Astrocyte of the spinal cord (primary cell): ENCODE measurements at regions not wholly inside any gene's neighbourhood (a gene's known extent, or its start where the extent isn't known, plus 50 kb on each side); places are given as distances from the start of the nearest gene placed in this dataset.

ENCODE experiments used
- DNase-seq: peaks from one replicate; pipeline ENCODE4 v3.0.0; 2011; ENCODE audit warnings: low read depth, low spot score
- H3K4me3 ChIP-seq: 2 replicates; pipeline ENCODE4 v1.5.1; 2011; ENCODE audit warnings: low read depth, mild to moderate bottlenecking, low read length, moderate library complexity
- in situ Hi-C: cut with HindIII; loops from 2 replicates; pipeline ENCODE4 v1.10.0; 2017; ENCODE audit warnings: low sequenced_read_pairs
- TF ChIP-seq, protein P1 (sequence below): IDR thresholded peaks from 2 replicates; pipeline ENCODE4 v1.5.1; 2012; ENCODE audit warnings: low read depth, mild to moderate bottlenecking, low read length, inconsistent platforms

DNA sequence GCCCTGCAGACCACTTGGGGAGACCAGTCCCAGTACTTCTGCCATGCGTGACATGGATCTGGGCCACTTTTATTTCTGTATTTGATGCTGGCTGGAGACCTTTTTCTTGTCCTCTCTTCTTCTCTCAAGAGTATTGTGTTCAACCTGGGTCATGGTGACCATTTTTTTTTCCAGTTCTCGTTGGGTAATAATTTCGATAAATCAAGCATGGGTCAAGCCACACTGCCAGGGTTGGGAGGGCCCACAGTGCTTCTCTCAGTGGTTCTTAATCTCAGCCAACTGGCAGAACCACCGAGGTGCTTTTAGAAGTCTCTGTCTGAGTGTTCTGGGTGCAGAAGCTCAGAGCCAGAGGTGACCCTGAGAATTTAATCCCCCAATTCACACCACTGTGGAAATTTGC is 269.9 kb downstream of the SEC23IP start:
- in situ Hi-C loops: no loop called here

DNA sequence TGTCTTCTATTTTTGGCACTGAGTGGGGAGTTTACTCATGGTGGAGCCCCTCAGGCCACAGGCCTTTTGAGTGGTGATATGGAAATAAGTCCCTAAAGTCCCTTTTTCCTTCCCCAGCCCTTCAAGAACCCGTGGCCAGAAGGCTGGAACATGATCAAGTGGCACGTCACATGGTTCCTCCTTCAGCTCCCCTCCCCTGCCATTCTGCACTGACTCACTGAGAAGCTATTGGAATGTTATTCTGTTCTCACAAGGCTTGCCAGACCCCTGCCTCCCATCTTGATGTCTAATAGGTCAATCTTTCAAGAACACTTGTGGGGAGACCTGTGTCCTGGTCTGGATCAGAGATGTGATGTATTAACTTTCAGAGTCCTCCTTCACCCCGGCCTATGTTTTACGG is 279.8 kb downstream of the SEC23IP start:
- no peak overlapping the region for H3K4me3 ChIP-seq
- TF ChIP-seq, protein P1, sequence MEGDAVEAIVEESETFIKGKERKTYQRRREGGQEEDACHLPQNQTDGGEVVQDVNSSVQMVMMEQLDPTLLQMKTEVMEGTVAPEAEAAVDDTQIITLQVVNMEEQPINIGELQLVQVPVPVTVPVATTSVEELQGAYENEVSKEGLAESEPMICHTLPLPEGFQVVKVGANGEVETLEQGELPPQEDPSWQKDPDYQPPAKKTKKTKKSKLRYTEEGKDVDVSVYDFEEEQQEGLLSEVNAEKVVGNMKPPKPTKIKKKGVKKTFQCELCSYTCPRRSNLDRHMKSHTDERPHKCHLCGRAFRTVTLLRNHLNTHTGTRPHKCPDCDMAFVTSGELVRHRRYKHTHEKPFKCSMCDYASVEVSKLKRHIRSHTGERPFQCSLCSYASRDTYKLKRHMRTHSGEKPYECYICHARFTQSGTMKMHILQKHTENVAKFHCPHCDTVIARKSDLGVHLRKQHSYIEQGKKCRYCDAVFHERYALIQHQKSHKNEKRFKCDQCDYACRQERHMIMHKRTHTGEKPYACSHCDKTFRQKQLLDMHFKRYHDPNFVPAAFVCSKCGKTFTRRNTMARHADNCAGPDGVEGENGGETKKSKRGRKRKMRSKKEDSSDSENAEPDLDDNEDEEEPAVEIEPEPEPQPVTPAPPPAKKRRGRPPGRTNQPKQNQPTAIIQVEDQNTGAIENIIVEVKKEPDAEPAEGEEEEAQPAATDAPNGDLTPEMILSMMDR: no peak
- DNase-seq: peak; percentile 64
- in situ Hi-C loops: no loop called here

More for the DNA sequence above, 269.9 kb downstream of the SEC23IP start:
- DNase-seq: no peak
- no peak overlapping the region for H3K4me3 ChIP-seq
- TF ChIP-seq, protein P1: no peak

DNA sequence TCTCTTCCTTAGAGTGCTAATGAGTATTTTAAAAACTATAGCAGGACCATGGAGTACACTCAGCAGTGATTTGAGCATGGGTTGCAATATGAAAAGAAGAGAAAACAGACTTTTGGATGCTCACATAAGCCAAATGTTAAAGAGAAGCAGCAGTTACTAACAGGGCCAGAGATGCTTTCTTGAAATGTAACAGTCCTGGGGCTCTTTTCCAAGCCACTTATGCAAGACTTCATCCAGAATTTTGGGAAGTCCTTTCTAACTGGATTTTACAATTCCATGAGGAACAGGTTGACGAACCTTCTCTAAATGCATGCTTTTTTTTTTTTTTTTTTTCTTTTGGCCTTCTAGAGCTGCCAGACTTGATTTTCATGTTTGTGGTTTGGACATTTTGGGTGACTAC is 282.0 kb downstream of the SEC23IP start:
- TF ChIP-seq, protein P1: no peak
- in situ Hi-C loops: no loop called here
- H3K4me3 ChIP-seq: no peak overlapping the region
- DNase-seq: no peak

DNA sequence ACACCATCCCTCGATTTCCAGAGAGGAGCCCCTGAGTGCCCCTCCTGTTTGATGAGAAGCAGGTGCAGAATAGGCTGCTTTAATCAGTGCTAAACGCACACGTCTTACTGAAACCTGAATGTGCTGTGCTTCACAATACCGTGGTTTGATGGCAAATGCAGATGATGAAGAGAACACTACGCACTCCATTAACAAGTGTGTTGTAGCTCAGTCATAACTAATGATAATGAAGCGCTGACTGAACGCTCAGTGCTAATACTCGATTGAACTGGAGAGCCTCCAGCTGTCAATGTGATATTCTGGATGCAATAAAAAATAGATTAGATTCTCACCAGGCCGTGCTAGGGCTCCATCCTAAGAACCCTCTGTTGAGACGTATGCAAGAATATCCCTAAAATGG is 279.7 kb upstream of the PLPP4 start:
- TF ChIP-seq, protein P1: no peak
- in situ Hi-C loops: no loop called here
- no peak for DNase-seq
- H3K4me3 ChIP-seq: no peak overlapping the region

GRCh38 chr10:120180160-120180559 is 276.9 kb upstream of the PLPP4 start:
- TF ChIP-seq, protein P1: no peak
- in situ Hi-C loops: no loop called here
- no peak overlapping the region for H3K4me3 ChIP-seq
- no peak for DNase-seq

DNA sequence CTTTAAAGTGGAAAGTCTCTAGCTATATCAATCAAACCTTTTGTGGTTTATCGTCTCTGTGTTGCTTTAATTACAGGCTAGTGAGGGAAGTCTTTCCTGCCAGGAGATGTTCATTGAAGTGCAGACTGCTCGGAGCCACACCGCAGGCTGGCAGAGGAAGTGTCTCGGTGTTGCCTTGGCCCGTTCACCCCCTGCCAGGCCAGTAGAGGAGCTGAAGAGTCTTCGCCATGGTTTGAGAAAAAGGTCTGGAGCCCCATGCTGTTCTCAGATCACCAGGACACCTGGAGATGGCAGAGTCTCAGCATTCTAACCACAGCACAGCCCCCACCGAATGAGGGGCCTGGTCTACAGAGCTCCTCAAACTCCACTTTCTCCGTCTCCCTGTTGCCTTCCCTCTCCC is 275.9 kb upstream of the PLPP4 start:
- H3K4me3 ChIP-seq: no peak overlapping the region
- in situ Hi-C loops: no loop called here
- TF ChIP-seq, protein P1: no peak
- no peak for DNase-seq

GRCh38 chr10:120182431-120182830 is 274.6 kb upstream of the PLPP4 start:
- in situ Hi-C loops: no loop called here
- DNase-seq: no peak
- H3K4me3 ChIP-seq: no peak overlapping the region
- TF ChIP-seq, protein P1: no peak
